ENCODE measurements at regions not wholly inside any gene's neighbourhood (a gene's known extent, or its start where the extent isn't known, plus 50 kb on each side); places are given as distances from the start of the nearest gene placed in this dataset.

DNA sequence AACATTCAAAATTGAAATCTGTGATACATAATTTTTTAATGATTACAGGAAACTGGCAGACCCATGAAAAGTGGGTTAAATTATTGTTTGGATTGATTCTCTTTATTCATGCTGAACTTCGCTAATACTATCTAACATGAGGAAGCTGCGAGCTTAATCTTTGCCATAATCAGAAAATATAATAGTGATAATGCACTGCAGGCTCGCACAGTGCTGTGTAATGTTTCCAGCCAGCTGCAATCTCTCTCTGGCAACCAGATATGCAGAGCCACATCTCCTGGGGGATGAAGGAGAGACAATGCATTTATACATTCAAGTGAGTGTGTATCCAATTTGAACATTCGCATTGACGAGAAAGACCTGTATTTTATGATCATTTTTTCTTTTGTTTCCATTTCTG lies 669.7 kb upstream of the RGMB start:
- Histone ChIP-seq H3K27me3 (ENCODE audit: insufficient read depth, low read depth, low read length) (no peaks in the 10 kb centered on the region), H3K27ac (ENCODE audit: low read length) (no peak overlapping the region), H3K36me3 (ENCODE audit: insufficient read depth, low read length) (no peaks in the 10 kb centered on the region), H2AFZ (ENCODE audit: low read depth, low read length) (no peak overlapping the region), H3K4me2 (ENCODE audit: low read length) (no peak overlapping the region), H3K9me2 (ENCODE audit: insufficient read depth, low read length) (no peaks in the 10 kb centered on the region), H3F3A (ENCODE audit: insufficient read depth, low read length, poor library complexity, severe bottlenecking) (no peaks in the 10 kb centered on the region), H3K4me3 (ENCODE audit: low read length) (no peak overlapping the region), H3K79me2 (replicated peaks; ENCODE audit: insufficient read depth, low read length) (no peaks in the 10 kb centered on the region), H3K9me3 (ENCODE audit: low read length) (no peaks in the 10 kb centered on the region), H3K9ac (ENCODE audit: low read length) (no peak overlapping the region), H4K20me1 (ENCODE audit: insufficient read depth) (no peaks in the 10 kb centered on the region)
- TF ChIP-seq TAF1 (IDR thresholded peaks at IDR 0.05; ENCODE audit: low read depth) (no peak), POLR2AphosphoS5 (IDR thresholded peaks at IDR 0.05) (no peak), MXI1 (conservative IDR thresholded peaks at IDR 0.05; ENCODE audit: poor library complexity, severe bottlenecking) (no peak), RAD21 (conservative IDR thresholded peaks at IDR 0.05) (no peak), SMC3 (conservative IDR thresholded peaks at IDR 0.05; ENCODE audit: poor library complexity) (no peak)
- TF ChIP-seq, protein P1, sequence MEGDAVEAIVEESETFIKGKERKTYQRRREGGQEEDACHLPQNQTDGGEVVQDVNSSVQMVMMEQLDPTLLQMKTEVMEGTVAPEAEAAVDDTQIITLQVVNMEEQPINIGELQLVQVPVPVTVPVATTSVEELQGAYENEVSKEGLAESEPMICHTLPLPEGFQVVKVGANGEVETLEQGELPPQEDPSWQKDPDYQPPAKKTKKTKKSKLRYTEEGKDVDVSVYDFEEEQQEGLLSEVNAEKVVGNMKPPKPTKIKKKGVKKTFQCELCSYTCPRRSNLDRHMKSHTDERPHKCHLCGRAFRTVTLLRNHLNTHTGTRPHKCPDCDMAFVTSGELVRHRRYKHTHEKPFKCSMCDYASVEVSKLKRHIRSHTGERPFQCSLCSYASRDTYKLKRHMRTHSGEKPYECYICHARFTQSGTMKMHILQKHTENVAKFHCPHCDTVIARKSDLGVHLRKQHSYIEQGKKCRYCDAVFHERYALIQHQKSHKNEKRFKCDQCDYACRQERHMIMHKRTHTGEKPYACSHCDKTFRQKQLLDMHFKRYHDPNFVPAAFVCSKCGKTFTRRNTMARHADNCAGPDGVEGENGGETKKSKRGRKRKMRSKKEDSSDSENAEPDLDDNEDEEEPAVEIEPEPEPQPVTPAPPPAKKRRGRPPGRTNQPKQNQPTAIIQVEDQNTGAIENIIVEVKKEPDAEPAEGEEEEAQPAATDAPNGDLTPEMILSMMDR (IDR thresholded peaks at IDR 0.05; ENCODE audit: poor library complexity, severe bottlenecking), result no peak
- TF ChIP-seq, protein P2, sequence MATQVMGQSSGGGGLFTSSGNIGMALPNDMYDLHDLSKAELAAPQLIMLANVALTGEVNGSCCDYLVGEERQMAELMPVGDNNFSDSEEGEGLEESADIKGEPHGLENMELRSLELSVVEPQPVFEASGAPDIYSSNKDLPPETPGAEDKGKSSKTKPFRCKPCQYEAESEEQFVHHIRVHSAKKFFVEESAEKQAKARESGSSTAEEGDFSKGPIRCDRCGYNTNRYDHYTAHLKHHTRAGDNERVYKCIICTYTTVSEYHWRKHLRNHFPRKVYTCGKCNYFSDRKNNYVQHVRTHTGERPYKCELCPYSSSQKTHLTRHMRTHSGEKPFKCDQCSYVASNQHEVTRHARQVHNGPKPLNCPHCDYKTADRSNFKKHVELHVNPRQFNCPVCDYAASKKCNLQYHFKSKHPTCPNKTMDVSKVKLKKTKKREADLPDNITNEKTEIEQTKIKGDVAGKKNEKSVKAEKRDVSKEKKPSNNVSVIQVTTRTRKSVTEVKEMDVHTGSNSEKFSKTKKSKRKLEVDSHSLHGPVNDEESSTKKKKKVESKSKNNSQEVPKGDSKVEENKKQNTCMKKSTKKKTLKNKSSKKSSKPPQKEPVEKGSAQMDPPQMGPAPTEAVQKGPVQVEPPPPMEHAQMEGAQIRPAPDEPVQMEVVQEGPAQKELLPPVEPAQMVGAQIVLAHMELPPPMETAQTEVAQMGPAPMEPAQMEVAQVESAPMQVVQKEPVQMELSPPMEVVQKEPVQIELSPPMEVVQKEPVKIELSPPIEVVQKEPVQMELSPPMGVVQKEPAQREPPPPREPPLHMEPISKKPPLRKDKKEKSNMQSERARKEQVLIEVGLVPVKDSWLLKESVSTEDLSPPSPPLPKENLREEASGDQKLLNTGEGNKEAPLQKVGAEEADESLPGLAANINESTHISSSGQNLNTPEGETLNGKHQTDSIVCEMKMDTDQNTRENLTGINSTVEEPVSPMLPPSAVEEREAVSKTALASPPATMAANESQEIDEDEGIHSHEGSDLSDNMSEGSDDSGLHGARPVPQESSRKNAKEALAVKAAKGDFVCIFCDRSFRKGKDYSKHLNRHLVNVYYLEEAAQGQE (IDR thresholded peaks at IDR 0.05; ENCODE audit: borderline replicate concordance), result no peak

DNA sequence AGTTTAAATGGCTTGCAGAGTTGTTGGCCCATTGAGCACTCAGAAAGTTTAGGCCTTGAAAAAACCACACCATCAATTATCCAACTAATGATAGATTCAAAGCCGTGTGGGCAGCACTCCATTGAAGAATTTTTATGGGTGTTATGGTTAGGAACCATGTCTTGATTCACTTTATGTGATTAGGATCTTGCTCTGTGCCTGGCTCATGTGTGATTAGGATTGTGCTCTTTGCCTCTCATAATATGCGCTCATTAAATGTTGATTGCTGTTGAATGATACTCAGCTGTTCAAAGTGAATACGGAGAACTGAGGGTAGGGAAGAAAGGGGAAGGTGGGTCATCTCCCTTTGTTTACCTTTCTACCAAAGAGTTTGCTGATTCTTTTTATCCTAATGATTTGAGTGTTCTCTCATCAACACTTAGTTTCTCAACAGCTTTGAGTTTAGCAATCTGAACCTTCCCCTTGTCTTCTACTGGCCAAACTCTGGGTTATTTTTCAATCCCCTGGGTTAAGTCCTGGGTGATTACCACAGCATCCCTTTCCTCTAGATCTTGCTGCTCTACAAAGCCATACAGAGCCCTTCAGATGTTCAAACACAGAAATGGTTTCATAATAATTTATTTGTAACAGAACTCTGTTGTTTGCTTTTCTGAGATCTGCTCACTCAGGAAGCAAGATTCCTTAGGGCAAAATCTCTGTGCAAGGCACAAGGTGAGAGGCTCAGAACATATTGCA lies 668.8 kb upstream of the RGMB start:
- Histone ChIP-seq H3K4me2 (ENCODE audit: low read length) (no peak overlapping the region), H3K9me3 (ENCODE audit: low read length) (no peaks in the 10 kb centered on the region), H2AFZ (ENCODE audit: low read depth, low read length) (no peak overlapping the region), H3K36me3 (ENCODE audit: insufficient read depth, low read length) (no peaks in the 10 kb centered on the region), H3K4me3 (ENCODE audit: low read length) (no peak overlapping the region), H3K27me3 (ENCODE audit: insufficient read depth, low read depth, low read length) (no peaks in the 10 kb centered on the region), H3K9me2 (ENCODE audit: insufficient read depth, low read length) (no peaks in the 10 kb centered on the region), H3K79me2 (replicated peaks; ENCODE audit: insufficient read depth, low read length) (no peaks in the 10 kb centered on the region), H3F3A (ENCODE audit: insufficient read depth, low read length, poor library complexity, severe bottlenecking) (no peaks in the 10 kb centered on the region), H3K9ac (ENCODE audit: low read length) (no peak overlapping the region), H3K27ac (ENCODE audit: low read length) (no peak overlapping the region), H4K20me1 (ENCODE audit: insufficient read depth) (no peaks in the 10 kb centered on the region)
- no peak for TF ChIP-seq MXI1 (conservative IDR thresholded peaks at IDR 0.05; ENCODE audit: poor library complexity, severe bottlenecking)
- TF ChIP-seq, protein P1 (IDR thresholded peaks at IDR 0.05; ENCODE audit: poor library complexity, severe bottlenecking), result no peak
